ENCODE measurements at regions not wholly inside any gene's neighbourhood (a gene's known extent, or its start where the extent isn't known, plus 50 kb on each side); places are given as distances from the start of the nearest gene placed in this dataset. TPM values are rescaled to one million over a fixed set of nuclear protein-coding genes. Genes with fewer than 3 reads are reported as not detected.

GRCh38 chr4:164683040-164683439 is 70.9 kb upstream of the SMIM31 start:
- DNase-seq: no peak
- H3K4me3 ChIP-seq: no peak overlapping the region
- no peak overlapping the region for H3K27ac ChIP-seq
- H3K79me2 ChIP-seq (ENCODE audit: insufficient read depth): no peaks in the 10 kb centered on the region
- in situ Hi-C loops (cut with MboI): no loop called here
- H3F3A ChIP-seq (ENCODE audit: insufficient read depth): no peaks in the 10 kb centered on the region
- no peak overlapping the region for H3K9ac ChIP-seq
- no peaks in the 10 kb centered on the region for H3K36me3 ChIP-seq (ENCODE audit: low read depth)
- H3K4me2 ChIP-seq (ENCODE audit: unreplicated experiment): no peak overlapping the region
- no peaks in the 10 kb centered on the region for H3K4me1 ChIP-seq (ENCODE audit: insufficient read depth)
- TF ChIP-seq EZH2phosphoT487 (IDR thresholded peaks at IDR 0.05; ENCODE audit: insufficient read depth, low read depth) (no peak), EZH2 (IDR thresholded peaks at IDR 0.05; ENCODE audit: insufficient read depth, poor library complexity, severe bottlenecking) (no peak)
- H3K9me3 ChIP-seq (ENCODE audit: low read depth): no peaks in the 10 kb centered on the region
- no peak overlapping the region for H2AFZ ChIP-seq
- no peaks in the 10 kb centered on the region for H3K9me2 ChIP-seq (ENCODE audit: insufficient read depth)
- H4K20me1 ChIP-seq (ENCODE audit: insufficient read depth): no peaks in the 10 kb centered on the region
- H3K27me3 ChIP-seq (replicated peaks; ENCODE audit: insufficient read depth): no peaks in the 10 kb centered on the region
- WGBS, 2 experiments (ENCODE audit: low coverage in 1 of 2, low lambda C conversion rate in 2 of 2, missing lambda C conversion rate in 2 of 2): 25 to 36% methylated on average over 2 of the region's 2 CpGs

- no peak overlapping the region for H3K4me2 ChIP-seq (ENCODE audit: unreplicated experiment)
- TF ChIP-seq EZH2phosphoT487 (IDR thresholded peaks at IDR 0.05; ENCODE audit: insufficient read depth, low read depth) (no peak), EZH2 (IDR thresholded peaks at IDR 0.05; ENCODE audit: insufficient read depth, poor library complexity, severe bottlenecking) (no peak)
- WGBS, 2 experiments (ENCODE audit: low coverage in 1 of 2, low lambda C conversion rate in 2 of 2, missing lambda C conversion rate in 2 of 2): 5 to 8% methylated on average over 3 of the region's 3 CpGs
- DNase-seq: no peak
- H3K4me3 ChIP-seq: no peak overlapping the region
- H3K27me3 ChIP-seq (replicated peaks; ENCODE audit: insufficient read depth): no peaks in the 10 kb centered on the region
- no peak overlapping the region for H2AFZ ChIP-seq
- no peaks in the 10 kb centered on the region for H3K9me2 ChIP-seq (ENCODE audit: insufficient read depth)
- no peaks in the 10 kb centered on the region for H4K20me1 ChIP-seq (ENCODE audit: insufficient read depth)
- in situ Hi-C loops (cut with MboI): no loop called here
- H3F3A ChIP-seq (ENCODE audit: insufficient read depth): no peaks in the 10 kb centered on the region
- no peaks in the 10 kb centered on the region for H3K36me3 ChIP-seq (ENCODE audit: low read depth)
- no peaks in the 10 kb centered on the region for H3K79me2 ChIP-seq (ENCODE audit: insufficient read depth)
- H3K9ac ChIP-seq: no peak overlapping the region
- H3K4me1 ChIP-seq (ENCODE audit: insufficient read depth): no peaks in the 10 kb centered on the region
- no peaks in the 10 kb centered on the region for H3K9me3 ChIP-seq (ENCODE audit: low read depth)
- no peak overlapping the region for H3K27ac ChIP-seq
Measured at GRCh38 chr4:164695650-164696049, 58.3 kb upstream of the SMIM31 start.

- no peak for DNase-seq
- in situ Hi-C loops (cut with MboI): no loop called here
- H3K27ac ChIP-seq: no peak overlapping the region
- H3F3A ChIP-seq (ENCODE audit: insufficient read depth): no peaks in the 10 kb centered on the region
- H3K79me2 ChIP-seq (ENCODE audit: insufficient read depth): no peaks in the 10 kb centered on the region
- no peak overlapping the region for H2AFZ ChIP-seq
- H4K20me1 ChIP-seq (ENCODE audit: insufficient read depth): no peaks in the 10 kb centered on the region
- H3K27me3 ChIP-seq (replicated peaks; ENCODE audit: insufficient read depth): no peaks in the 10 kb centered on the region
- no peak for TF ChIP-seq EZH2phosphoT487 (IDR thresholded peaks at IDR 0.05; ENCODE audit: insufficient read depth, low read depth)
- no peak for TF ChIP-seq EZH2 (IDR thresholded peaks at IDR 0.05; ENCODE audit: insufficient read depth, poor library complexity, severe bottlenecking)
- no peaks in the 10 kb centered on the region for H3K4me1 ChIP-seq (ENCODE audit: insufficient read depth)
- H3K9me2 ChIP-seq (ENCODE audit: insufficient read depth): no peaks in the 10 kb centered on the region
- no peaks in the 10 kb centered on the region for H3K36me3 ChIP-seq (ENCODE audit: low read depth)
- 55 to 58% methylated on average over 8 to 9 of the region's 10 CpGs for WGBS, 2 experiments (ENCODE audit: low coverage in 1 of 2, low lambda C conversion rate in 2 of 2, missing lambda C conversion rate in 2 of 2)
- no peak overlapping the region for H3K4me2 ChIP-seq (ENCODE audit: unreplicated experiment)
- H3K9me3 ChIP-seq (ENCODE audit: low read depth): no peaks in the 10 kb centered on the region
- no peak overlapping the region for H3K4me3 ChIP-seq
- H3K9ac ChIP-seq: no peak overlapping the region
Measured at GRCh38 chr4:164700471-164700870, 53.5 kb upstream of the SMIM31 start.

- H3K79me2 ChIP-seq (ENCODE audit: insufficient read depth): no peaks in the 10 kb centered on the region
- H3K9me2 ChIP-seq (ENCODE audit: insufficient read depth): no peaks in the 10 kb centered on the region
- WGBS, 2 experiments (ENCODE audit: low coverage in 1 of 2, low lambda C conversion rate in 2 of 2, missing lambda C conversion rate in 2 of 2): 1 to 11% methylated on average over 4 of the region's 4 CpGs
- H3F3A ChIP-seq (ENCODE audit: insufficient read depth): no peaks in the 10 kb centered on the region
- TF ChIP-seq EZH2phosphoT487 (IDR thresholded peaks at IDR 0.05; ENCODE audit: insufficient read depth, low read depth) (no peak), EZH2 (IDR thresholded peaks at IDR 0.05; ENCODE audit: insufficient read depth, poor library complexity, severe bottlenecking) (no peak)
- no peak overlapping the region for H3K27ac ChIP-seq
- in situ Hi-C loops (cut with MboI): no loop called here
- H3K9ac ChIP-seq: no peak overlapping the region
- H3K27me3 ChIP-seq (replicated peaks; ENCODE audit: insufficient read depth): no peaks in the 10 kb centered on the region
- H3K4me2 ChIP-seq (ENCODE audit: unreplicated experiment): no peak overlapping the region
- no peaks in the 10 kb centered on the region for H4K20me1 ChIP-seq (ENCODE audit: insufficient read depth)
- H2AFZ ChIP-seq: no peak overlapping the region
- H3K4me3 ChIP-seq: no peak overlapping the region
- no peak for DNase-seq
- H3K4me1 ChIP-seq (ENCODE audit: insufficient read depth): no peaks in the 10 kb centered on the region
- H3K9me3 ChIP-seq (ENCODE audit: low read depth): no peaks in the 10 kb centered on the region
- no peaks in the 10 kb centered on the region for H3K36me3 ChIP-seq (ENCODE audit: low read depth)
Measured at GRCh38 chr4:164701665-164702064, 52.3 kb upstream of the SMIM31 start.

Small RNA genes in the stretch of these regions (small RNA-seq; reads per million reads assigned to genes)
- not detected for gene AC074198.2 (ENCODE audit: low read depth, low replicate concordance)
- gene RNU6-284P (ENCODE audit: low read depth, low replicate concordance): not detected

Measured in GM23248 (cell line).